Globus pallidus (tissue), 1 donor: ENCODE measurements at regions not wholly inside any gene's neighbourhood (a gene's known extent, or its start where the extent isn't known, plus 50 kb on each side); places are given as distances from the start of the nearest gene placed in this dataset.
"Not testable (repeated sequence)": the region's sequence is repeated elsewhere in the genome, so short reads cannot be mapped to it uniquely, and the experiment has no call there.

ENCODE experiments used
- DNase-seq: peaks from one replicate; pipeline ENCODE4 v3.0.0-alpha.2; 2015; ENCODE audit warnings: low spot score

DNA sequence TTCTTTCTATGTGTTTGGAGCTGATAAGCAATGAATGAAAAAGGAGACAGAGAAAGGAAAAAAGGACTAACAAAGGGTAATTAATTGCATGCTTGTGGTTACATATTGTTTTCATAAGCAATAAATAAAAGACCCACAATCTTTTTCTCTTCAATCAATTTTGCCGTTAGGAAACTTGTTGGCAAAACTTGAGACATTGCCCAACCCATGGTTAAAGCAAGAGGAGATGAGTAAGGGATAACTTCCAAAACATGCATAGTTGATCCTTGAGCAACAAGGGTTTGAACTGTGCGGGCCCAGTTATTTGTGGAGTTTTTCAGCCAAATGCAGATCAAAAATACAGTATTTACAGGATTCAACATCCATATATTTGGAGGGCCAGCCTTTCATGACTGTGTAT is 572.4 kb downstream of the AMY1C start:
- no peak for DNase-seq

DNA sequence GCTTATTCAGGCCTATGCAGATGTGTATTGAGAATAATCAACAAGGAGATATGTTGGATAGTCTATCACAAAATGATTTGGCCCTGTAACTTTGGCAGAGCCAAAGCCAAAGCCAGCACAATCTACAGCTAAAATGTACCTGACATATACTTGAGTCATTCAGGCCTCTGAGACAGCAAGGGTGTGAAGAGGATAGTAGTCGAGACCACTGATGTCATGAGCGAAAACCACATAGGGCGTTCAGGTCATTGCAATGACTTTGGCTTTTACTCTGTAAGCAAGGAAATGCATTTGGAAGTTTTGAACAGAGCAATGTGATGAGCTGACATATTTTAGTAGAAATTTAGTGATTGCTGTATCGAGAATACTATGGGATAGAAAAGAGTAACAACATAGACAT is 579.6 kb downstream of the AMY1C start:
- no peak for DNase-seq

DNA sequence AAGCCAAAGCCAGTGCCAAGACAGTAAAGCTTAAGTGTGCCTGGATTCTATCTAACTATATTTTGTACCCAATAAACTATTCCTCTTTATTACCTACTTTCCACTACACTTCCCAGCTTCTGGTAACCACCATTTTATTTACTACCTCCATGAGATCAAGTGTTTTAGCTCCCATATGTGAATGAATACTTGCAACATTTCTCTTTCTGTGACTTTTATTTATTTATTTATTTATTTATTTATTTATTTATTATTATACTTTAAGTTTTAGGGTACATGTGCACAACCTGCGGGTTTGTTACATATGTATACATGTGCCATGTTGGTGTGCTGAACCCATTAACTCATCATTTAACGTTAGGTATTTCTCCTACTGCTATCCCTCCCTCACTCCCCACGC is 582.1 kb downstream of the AMY1C start:
- DNase-seq = no peak

DNA sequence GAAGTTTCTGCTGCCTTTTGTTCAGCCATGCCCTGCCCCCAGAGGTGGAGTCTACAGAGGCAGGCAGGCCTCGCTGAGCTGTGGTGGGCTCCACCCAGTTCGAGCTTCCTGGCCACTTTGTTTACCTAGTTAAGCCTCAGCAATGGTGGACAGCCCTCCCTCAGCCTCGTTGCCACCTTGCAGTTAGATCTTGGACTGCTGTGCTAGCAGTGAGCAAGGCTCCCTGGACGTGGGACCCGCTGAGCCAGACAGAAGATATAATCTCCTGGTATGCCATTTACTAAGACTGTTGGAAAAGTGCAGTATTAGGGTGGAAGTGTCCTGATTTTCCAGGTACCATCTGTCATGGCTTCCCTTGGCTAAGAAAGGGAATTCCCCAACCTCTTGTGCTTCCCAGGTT is 588.2 kb downstream of the AMY1C start:
- DNase-seq = not testable (repeated sequence)

DNA sequence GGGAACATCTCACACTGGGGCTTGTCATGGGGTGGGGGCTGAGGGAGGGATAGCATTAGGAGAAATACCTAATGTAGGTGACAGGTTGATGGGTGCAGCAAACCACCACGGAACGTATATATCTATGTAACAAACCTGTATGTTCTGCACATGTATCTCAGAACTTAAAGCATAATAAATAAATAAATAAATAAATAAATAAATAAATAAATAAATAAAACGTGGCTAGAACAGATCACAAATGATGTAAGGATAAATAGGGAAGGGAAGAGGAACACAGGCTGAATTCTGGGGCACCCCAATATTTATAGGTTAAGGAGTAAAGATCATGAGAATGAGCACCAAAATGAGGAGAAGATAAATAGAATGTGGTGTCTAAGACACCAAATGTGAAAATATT is 592.2 kb downstream of the AMY1C start:
- no peak for DNase-seq

DNA sequence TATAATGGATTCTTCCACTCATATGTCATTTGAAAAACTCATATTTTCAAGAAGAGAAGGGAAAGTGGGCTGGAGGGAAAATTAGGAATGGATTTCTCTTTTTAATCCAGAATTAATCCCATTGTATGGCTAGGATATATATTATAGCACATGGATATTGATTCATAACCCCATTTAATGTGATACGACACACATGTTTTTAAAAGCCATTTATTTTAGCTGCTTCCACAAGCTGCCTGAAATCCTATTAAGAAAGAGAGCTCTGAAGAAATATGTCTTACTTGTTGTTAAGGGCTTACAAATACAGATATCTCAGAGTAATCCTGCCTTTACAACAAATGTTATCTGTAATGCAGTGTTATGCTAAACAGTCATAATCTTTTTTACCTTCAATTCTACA is 598.6 kb downstream of the AMY1C start:
- DNase-seq = no peak

DNA sequence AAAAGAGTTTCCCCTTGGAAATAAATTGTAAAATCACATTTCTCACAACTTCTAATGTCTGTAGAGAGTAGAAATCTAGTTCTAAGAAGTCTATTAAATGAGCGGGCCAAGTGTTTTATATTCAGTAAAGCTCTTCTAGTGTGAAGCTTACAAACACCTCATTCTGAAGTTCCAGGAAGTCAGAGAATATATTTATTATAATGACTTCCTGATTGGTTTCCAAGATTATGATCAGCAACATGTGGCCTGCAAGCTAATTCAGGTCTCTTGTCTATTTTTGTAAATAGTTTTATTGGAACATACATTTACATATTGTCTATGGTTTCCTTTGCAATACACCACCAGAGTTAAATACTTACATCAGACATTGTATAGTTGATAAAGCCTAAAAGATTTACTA is 603.9 kb downstream of the AMY1C start:
- DNase-seq = no peak

DNA sequence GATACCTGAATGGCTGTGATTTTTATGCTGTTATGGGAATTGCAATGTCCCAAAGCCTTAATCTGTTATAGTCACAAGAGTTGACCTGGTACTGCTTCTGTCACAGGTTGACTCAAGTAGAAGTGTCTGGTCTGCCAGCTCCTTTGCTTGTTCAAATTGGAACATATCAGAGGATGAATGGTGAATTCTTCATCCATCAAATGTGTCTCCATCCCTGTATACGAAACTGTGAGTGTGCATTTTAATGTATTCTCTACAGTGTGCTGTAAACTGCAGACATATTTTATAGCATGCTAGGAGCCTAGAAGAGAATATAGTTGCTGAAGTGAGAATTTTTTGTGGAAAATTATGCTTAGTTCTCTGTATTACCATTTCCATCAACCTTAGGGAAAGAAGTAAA is 608.4 kb downstream of the AMY1C start:
- no peak for DNase-seq

DNA sequence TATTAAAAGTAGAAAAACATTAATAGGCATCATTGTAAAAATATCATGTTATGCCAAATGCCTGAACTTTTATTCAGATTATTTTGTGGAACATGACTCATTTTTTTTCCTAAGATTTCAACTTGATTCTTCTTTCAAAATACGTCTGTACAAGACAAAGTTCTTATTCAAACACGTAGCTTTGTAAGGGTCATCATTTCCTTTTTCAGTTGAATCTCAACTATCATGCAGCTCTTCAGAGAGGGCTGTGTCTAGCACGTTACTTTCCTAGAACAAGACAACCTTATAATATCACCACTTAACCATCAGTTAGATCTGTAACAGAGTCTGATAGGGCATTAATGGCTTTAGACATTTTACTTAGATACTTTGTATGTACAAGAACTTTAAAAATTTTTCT is 608.9 kb downstream of the AMY1C start:
- no peak for DNase-seq

DNA sequence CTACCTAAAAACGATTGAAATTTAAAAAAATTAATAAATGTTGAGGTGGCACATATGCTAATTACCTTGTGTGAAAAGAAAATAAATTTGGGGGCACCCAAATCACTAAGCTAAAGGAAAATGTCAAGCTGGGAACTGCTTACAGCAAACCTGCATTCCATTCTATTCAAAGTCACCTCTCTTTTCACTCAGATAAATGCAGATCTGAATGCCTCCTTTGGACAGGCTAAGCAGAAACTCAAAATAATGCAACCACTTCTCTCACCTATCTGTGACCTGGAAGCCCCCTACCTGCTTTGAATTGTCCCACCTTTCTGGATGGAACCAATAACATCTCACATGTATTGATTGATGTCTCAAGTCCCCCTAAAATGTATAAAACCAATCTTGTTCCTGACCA is 628.7 kb downstream of the AMY1C start:
- DNase-seq = no peak

DNA sequence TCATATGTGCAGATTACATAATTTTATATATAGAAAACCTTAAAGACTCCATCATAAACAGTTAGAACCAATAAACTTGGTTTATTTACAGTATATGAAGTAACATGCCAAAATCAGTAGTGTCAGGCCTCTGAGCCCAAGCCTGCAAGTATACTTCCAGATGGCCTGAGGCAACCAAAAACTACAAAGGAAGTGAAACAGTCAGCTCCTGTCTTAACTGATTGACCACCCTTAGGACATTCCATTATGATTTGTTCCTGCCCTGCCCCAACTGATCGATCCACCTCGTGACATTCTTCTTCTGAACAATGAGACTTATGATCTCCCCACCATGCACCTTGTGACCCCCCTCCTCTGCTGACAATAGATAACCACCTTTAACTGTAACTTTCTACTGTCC is 630.3 kb downstream of the AMY1C start:
- no peak for DNase-seq

DNA sequence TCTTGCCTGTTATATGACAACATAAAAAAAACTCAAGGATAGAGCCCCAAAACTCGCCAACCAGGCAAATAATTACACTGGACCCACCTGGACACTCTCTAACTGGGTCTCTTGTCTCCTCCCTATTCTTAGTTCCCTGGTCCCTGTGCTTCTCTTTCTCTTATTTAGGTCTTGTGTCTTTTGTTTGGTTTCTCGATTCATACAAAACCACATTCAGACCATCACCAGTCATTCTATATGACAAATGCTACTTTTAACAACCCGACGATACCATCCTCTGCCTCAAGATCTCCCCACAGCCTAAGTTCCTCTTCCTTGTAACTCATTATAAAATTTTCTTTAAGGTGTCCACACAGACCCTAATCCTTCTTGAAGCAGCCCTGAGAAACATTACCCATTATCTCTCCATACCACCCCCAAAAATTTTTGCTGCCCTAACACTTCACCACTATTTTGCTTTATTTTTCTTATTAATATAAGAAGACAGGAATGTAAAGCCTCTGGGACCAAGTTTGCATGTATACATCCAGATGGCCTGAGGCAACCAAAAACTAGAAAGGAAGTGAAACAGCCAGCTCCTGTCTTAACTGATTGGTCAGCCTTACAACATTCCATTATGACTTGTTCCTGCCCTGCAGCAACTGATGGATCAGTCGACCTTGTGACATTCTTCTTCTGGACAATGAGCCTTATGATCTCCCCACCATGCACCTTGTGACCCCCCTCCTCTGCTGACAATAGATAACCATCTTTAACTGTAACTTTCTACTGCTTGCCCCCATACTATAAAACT is 638.2 kb downstream of the AMY1C start:
- DNase-seq = no peak

DNA sequence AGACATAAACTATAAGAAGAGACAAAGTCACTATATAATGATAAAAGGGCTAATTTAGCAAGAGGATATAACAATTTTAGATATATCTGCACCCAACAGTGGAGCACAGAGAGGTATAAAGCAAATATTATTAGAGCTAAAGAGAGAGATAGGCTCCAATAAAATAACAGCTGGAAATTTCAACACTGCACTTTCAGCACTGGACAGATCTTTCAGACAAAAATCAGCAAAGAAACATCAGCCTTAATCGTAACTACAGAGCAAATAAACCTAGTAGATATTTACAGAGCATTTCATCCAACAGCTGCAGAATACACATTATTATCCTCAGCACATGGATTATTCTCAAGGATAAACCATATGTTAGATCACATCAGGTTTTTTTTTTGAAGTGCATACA is 642.9 kb downstream of the AMY1C start:
- DNase-seq = no peak

DNA sequence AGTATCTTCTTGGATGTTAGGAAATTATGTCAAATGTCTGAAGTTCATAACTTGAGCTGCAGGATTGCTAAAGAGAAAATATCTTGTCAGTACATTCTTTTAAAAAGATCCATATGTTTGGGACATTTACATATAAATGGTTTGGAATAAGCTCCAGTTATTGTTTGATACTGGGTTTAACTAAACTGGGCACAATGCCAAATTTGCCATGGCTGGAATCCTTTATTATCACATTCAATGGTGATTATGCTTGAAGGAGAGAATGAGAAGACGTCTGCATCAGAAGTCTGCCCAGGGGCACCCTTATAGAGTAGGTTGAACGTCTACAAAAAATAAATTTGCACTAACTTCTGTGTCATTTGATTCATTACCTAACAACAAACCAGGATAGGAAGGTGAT is 652.5 kb downstream of the AMY1C start:
- no peak for DNase-seq

DNA sequence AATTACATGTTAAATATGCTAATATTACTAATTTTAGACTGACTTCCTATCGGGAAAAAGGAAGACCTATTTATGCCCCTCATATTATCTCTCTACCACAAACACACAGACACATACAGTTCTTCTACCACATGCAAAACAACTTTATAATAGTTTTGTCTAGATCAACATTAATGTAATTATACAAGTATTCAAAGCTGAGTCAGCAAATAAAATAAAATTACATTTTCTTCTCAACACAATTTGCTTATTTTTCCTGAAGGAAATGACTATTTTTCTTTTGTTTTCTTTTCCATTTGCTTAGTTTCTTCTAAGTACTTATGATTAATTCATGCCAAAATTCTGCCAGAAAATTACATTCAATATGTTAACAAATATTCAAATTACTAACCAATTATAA is 654.2 kb downstream of the AMY1C start:
- DNase-seq = no peak

DNA sequence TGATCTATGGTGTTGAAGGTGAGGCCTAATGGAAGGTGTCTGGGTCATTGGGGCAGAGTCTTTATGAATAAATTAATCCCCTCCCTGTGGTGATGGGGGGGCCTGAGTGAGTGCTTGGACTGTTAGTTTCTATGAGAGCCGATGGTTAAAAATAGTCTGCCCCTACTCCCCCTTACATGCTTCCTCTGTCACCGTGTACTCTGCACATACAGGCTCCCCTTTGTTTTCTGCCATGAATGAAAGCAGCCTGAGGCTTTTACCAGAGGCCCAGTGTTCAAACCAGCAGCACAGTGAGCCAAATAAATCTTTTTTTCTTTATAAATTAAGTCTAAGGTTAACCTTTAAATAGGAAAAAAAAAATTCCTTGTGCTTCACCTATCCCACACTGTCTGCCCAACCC is 657.0 kb downstream of the AMY1C start:
- no peak for DNase-seq

DNA sequence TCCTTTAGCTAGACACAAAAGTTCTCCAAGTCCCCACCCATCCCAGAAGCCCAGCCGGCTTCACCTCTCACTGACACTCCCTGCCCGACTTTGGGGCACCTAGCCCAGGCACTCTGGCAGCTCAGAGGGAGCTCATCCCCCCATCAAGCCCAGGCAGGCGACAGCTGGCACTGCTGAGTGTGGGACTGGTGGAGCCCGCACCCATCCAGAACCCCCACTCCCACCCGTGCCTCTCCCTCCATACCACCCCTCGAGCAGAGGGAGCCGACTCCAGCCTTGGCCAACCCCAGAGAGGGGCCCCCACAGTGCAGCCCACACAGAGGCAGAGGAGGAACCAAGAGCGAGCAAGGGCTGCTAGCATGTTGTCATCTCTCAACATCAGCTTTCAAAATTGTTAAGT is 658.6 kb downstream of the AMY1C start:
- no peak for DNase-seq

DNA sequence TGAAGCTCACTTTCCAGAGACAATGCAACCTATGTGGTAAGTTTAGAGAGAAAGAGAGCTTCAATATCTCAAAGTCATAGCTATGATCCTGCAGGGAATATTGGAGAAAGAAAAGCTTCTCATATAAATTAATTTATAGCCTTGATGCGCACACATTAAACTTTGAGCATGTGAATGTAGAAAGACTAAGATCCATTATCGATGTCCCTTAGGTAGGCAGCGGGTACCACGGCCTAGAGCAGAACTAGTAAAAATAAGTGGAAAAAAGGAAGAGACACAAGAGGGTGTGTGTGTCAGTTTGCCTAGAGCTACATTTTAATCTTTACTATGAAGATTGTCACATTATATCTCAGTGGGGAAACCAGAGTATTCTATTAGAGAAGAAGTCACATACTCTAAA is 685.6 kb downstream of the AMY1C start:
- no peak for DNase-seq

DNA sequence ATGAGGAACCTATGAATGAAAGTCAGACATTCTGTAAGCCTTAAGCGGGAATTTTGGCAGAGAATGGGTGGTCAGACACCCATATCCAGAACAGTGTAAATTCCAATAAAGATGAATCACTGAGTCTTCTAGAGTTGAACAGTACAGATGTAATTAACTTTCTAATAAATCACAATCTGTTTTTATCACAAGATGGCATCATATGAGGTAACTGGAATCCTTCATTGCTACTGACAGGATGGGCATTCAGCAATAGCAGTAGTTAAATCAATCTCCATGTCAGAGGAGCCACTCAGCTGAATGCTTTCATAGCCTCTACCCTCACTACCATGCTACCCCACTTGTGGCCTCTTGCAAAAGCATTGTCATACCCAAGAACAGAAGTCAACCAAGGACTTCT is 690.3 kb downstream of the AMY1C start:
- no peak for DNase-seq

DNA sequence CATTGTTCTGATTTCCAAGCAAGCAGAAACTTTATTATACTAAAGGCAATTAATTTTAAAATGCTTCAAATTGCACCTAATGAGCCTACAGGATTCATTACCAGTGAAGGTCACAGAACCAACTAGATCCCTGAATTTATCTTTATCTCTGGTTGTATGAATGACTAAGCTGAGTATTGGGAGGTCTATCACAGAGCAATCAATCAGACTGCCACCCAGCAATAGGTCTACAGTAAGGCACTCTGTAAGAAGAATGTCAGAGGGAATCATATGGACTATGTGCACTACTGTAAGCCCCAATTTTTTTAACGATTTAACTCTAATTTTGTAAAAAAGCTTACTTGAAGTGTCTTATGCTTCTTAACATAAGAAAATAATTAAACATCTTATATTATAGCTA is 707.0 kb downstream of the AMY1C start:
- DNase-seq = no peak

DNA sequence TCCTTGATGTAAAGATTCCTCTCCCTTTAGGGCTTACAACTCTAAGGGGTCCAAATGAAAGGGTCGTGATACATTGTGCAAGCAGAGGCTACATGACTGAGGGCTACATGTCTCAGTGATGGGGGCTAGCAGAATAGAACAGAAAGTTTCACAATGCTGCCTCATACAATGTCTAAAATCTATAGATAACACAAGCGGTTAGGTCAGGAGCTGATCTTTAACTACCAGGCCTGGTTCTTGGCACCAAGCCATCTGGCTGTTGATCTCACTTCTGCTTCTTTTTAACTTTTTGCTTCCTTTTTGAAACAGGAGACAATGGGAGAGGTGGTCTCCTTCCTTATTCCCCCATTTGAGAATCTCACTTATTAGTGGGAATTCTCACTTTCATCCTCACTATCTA is 710.2 kb downstream of the AMY1C start:
- no peak for DNase-seq

DNA sequence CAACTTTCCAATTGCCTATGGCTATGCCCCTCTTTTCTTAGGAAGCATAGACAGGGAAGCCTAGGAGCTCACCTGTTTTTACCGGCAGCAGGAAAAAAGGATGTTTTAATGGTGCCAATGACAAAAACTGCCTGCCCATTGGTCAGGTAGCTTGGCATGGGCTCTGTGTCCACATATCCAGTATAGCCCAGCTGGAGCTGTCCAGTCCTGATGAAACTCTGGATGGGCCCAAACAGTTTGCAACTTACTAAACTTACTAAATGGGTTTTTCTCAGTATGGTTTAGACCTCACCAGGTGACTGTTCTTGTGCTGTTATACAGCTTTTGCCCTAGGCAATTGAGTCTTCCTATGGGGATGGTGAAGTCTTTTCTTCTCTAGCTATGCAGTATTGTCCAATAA is 711.2 kb downstream of the AMY1C start:
- no peak for DNase-seq

DNA sequence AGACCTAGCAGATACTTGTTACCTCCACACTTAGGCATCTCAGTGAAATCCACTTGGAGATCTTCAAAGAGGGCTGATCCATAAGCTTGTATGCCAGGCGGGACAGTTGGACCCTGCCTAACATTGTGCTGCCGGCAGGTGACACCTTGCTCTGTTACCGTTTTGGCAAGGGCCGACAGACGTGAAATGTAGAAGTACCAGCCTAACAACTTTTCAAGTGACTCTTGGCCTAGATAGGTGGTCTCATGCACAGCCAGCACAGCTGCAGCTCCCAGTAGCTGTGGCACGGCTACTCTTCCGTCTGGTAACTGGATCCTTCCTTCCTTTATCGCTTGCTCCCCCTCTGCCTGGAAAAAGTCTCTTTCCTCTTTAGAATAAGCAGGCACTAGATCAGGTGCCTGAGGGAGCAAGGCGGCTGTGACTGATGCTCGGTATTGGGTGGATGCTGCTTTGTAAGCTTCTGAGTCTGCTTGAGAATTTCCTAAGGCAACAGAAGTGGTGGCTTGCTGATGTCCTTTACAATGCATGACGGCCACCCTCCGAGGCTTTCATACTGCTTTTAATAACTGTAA is 713.5 kb downstream of the AMY1C start:
- DNase-seq = no peak

DNA sequence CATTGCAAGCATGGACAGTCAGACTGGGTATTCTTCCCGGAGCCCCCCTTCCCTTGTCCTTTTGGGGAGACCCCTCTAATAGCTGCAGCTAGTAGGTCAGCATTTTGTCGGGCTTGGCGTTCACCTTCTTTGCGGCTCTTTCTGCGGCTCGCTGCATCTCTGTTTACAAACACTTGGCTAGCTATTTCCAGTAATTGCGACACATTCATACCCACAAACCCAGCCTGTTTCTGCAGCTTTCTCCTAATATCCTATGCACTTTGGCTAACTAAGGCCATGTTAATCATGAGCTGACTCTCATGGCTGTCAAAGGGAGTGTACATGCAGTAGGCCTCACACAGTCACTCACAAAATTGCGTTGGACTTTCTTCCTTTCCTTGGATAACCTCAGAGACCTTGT is 716.4 kb downstream of the AMY1C start:
- DNase-seq = no peak
